ENCODE measurements at regions not wholly inside any gene's neighbourhood (a gene's known extent, or its start where the extent isn't known, plus 50 kb on each side); places are given as distances from the start of the nearest gene placed in this dataset.

- TF ChIP-seq, protein P1, sequence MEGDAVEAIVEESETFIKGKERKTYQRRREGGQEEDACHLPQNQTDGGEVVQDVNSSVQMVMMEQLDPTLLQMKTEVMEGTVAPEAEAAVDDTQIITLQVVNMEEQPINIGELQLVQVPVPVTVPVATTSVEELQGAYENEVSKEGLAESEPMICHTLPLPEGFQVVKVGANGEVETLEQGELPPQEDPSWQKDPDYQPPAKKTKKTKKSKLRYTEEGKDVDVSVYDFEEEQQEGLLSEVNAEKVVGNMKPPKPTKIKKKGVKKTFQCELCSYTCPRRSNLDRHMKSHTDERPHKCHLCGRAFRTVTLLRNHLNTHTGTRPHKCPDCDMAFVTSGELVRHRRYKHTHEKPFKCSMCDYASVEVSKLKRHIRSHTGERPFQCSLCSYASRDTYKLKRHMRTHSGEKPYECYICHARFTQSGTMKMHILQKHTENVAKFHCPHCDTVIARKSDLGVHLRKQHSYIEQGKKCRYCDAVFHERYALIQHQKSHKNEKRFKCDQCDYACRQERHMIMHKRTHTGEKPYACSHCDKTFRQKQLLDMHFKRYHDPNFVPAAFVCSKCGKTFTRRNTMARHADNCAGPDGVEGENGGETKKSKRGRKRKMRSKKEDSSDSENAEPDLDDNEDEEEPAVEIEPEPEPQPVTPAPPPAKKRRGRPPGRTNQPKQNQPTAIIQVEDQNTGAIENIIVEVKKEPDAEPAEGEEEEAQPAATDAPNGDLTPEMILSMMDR (IDR thresholded peaks at IDR 0.05) = no peak
- TF ChIP-seq ZFX (IDR thresholded peaks at IDR 0.05; ENCODE audit: borderline replicate concordance) = no peak
These were observed 65.3 kb upstream of the DCLK2 start for GRCh38 chr4:150012851-150013360.

Measured in 22Rv1 (cell line).